CD4-positive, alpha-beta T cell treated with Interleukin-15 for 4 hours (primary cell): ENCODE measurements at regions not wholly inside any gene's neighbourhood (a gene's known extent, or its start where the extent isn't known, plus 50 kb on each side); places are given as distances from the start of the nearest gene placed in this dataset.
"Not testable (repeated sequence)": the region's sequence is repeated elsewhere in the genome, so short reads cannot be mapped to it uniquely, and the experiment has no call there.

Source experiments
- DNase-seq: peaks from one replicate; pipeline ENCODE4 v3.0.0-alpha.2; 2020; ENCODE audit warnings: low spot score

- no peak for DNase-seq
Measured at GRCh38 chr12:124674937-124675336, 107.5 kb upstream of the NCOR2 start.

GRCh38 chr12:124673801-124674617 lies 106.6 kb upstream of the NCOR2 start:
- DNase-seq: no peak

- not testable (repeated sequence) for DNase-seq
Measured at GRCh38 chr12:124669271-124669721, 101.9 kb upstream of the NCOR2 start.

- DNase-seq: no peak
Measured at GRCh38 chr12:124668602-124669001, 101.2 kb upstream of the NCOR2 start.

- no peak for DNase-seq
Measured at GRCh38 chr12:124667506-124668326, 100.3 kb upstream of the NCOR2 start.

- DNase-seq: no peak
Measured at GRCh38 chr12:124666722-124667259, 99.4 kb upstream of the NCOR2 start.

GRCh38 chr12:124665511-124665910 lies 98.1 kb upstream of the NCOR2 start:
- no peak for DNase-seq

GRCh38 chr12:124664395-124665111 lies 97.1 kb upstream of the NCOR2 start:
- DNase-seq: no peak

GRCh38 chr12:124663771-124664366 lies 96.5 kb upstream of the NCOR2 start:
- DNase-seq: no peak

- no peak for DNase-seq
Measured at GRCh38 chr12:124663206-124663605, 95.8 kb upstream of the NCOR2 start.

GRCh38 chr12:124661341-124661740 lies 93.9 kb upstream of the NCOR2 start:
- DNase-seq: no peak

- no peak for DNase-seq
Measured at GRCh38 chr12:124660851-124661250, 93.4 kb upstream of the NCOR2 start.

GRCh38 chr12:124658806-124659402 lies 91.5 kb upstream of the NCOR2 start:
- DNase-seq: no peak

- DNase-seq: no peak
Measured at GRCh38 chr12:124658302-124658701, 90.9 kb upstream of the NCOR2 start.

GRCh38 chr12:124656947-124657434 lies 89.6 kb upstream of the NCOR2 start:
- no peak for DNase-seq

GRCh38 chr12:124655698-124656516 lies 88.5 kb upstream of the NCOR2 start:
- no peak for DNase-seq

- DNase-seq: no peak
Measured at GRCh38 chr12:124655048-124655697, 87.8 kb upstream of the NCOR2 start.

- no peak for DNase-seq
Measured at GRCh38 chr12:124654666-124655047, 87.2 kb upstream of the NCOR2 start.

- no peak for DNase-seq
Measured at GRCh38 chr12:124653169-124653931, 85.9 kb upstream of the NCOR2 start.
